Mesothelial cell of epicardium (in vitro differentiated cells): ENCODE measurements at regions not wholly inside any gene's neighbourhood (a gene's known extent, or its start where the extent isn't known, plus 50 kb on each side); places are given as distances from the start of the nearest gene placed in this dataset.

Source experiments
- DNase-seq, 2 experiments: peaks; one replicate each; pipeline ENCODE4 v3.0.0; 2021; ENCODE audit warnings: low spot score in 2 of 2; ENCODE audit not compliant: unreplicated experiment in 2 of 2
- H3K27ac Mint-ChIP-seq: 2 replicates; pipeline ENCODE4 v1.8.0; 2021; ENCODE audit warnings: mixed read lengths
- H3K27me3 Mint-ChIP-seq: 2 replicates; pipeline ENCODE4 v1.8.0; 2021; ENCODE audit warnings: low read depth, mixed read lengths
- H3K36me3 Mint-ChIP-seq: 2 replicates; pipeline ENCODE4 v1.8.0; 2021; ENCODE audit warnings: mixed read lengths
- H3K4me1 Mint-ChIP-seq: 2 replicates; pipeline ENCODE4 v1.8.0; 2021; ENCODE audit warnings: mixed read lengths
- H3K4me3 Mint-ChIP-seq: 2 replicates; pipeline ENCODE4 v1.8.0; 2021; ENCODE audit warnings: mild to moderate bottlenecking, moderate library complexity, mixed read lengths
- H3K9me3 Mint-ChIP-seq: 2 replicates; pipeline ENCODE4 v1.8.0; 2021; ENCODE audit warnings: mixed read lengths
- CTCF ChIP-seq: fragments of 200-600 bp; sonication (generic); IDR thresholded peaks from one replicate; pipeline ENCODE4 v1.5.0; 2021; ENCODE audit warnings: antibody characterized with exemption; ENCODE audit not compliant: unreplicated experiment

GRCh38 chr6:165894171-165894825 is 231.3 kb upstream of the PDE10A start:
- no peaks in the 10 kb centered on the region for H3K4me1 Mint-ChIP-seq
- H3K27ac Mint-ChIP-seq, result no peak overlapping the region
- no peaks in the 10 kb centered on the region for H3K36me3 Mint-ChIP-seq

GRCh38 chr6:165893431-165893830 is 230.4 kb upstream of the PDE10A start:
- DNase-seq, result no peak
- TF ChIP-seq CTCF, result no peak
- H3K27me3 Mint-ChIP-seq, result peaks cover 65% of the 10 kb centered on the region
- H3K4me3 Mint-ChIP-seq, result no peak overlapping the region
- no peaks in the 10 kb centered on the region for H3K4me1 Mint-ChIP-seq
- no peak overlapping the region for H3K27ac Mint-ChIP-seq
- no peaks in the 10 kb centered on the region for H3K9me3 Mint-ChIP-seq
- no peaks in the 10 kb centered on the region for H3K36me3 Mint-ChIP-seq

More at GRCh38 chr6:165894171-165894825, 231.3 kb upstream of the PDE10A start:
- Mint-ChIP-seq H3K9me3 (no peaks in the 10 kb centered on the region), H3K27me3 (peaks cover 65% of the 10 kb centered on the region), H3K4me3 (no peak overlapping the region)
- TF ChIP-seq CTCF, result no peak
- DNase-seq, result no peak

GRCh38 chr6:165891320-165891719 is 228.3 kb upstream of the PDE10A start:
- H3K36me3 Mint-ChIP-seq, result peaks cover 4% of the 10 kb centered on the region
- no peak for TF ChIP-seq CTCF
- H3K27ac Mint-ChIP-seq, result no peak overlapping the region
- peaks cover 15% of the 10 kb centered on the region for H3K9me3 Mint-ChIP-seq
- H3K4me3 Mint-ChIP-seq, result no peak overlapping the region
- DNase-seq, result no peak
- no peaks in the 10 kb centered on the region for H3K4me1 Mint-ChIP-seq
- H3K27me3 Mint-ChIP-seq, result peaks cover 58% of the 10 kb centered on the region

- Mint-ChIP-seq H3K4me1 (no peaks in the 10 kb centered on the region), H3K27me3 (peaks cover 56% of the 10 kb centered on the region)
Observed at GRCh38 chr6:165890404-165890735, 227.3 kb upstream of the PDE10A start.

GRCh38 chr6:165889636-165890403 is 226.8 kb upstream of the PDE10A start:
- Mint-ChIP-seq H3K27ac (no peak overlapping the region), H3K4me1 (peaks cover 2% of the 10 kb centered on the region), H3K27me3 (peaks cover 59% of the 10 kb centered on the region), H3K4me3 (no peak overlapping the region), H3K36me3 (peaks cover 4% of the 10 kb centered on the region), H3K9me3 (peaks cover 15% of the 10 kb centered on the region)
- DNase-seq, result peak in 1 of 2 experiments; percentile 55
- peak; percentile 47 for TF ChIP-seq CTCF

More at GRCh38 chr6:165890404-165890735, 227.3 kb upstream of the PDE10A start:
- TF ChIP-seq CTCF, result no peak
- Mint-ChIP-seq H3K4me3 (no peak overlapping the region), H3K27ac (no peak overlapping the region), H3K9me3 (peaks cover 15% of the 10 kb centered on the region), H3K36me3 (peaks cover 4% of the 10 kb centered on the region)
- DNase-seq, result no peak
